ENCODE measurements at regions not wholly inside any gene's neighbourhood (a gene's known extent, or its start where the extent isn't known, plus 50 kb on each side); places are given as distances from the start of the nearest gene placed in this dataset.

DNA sequence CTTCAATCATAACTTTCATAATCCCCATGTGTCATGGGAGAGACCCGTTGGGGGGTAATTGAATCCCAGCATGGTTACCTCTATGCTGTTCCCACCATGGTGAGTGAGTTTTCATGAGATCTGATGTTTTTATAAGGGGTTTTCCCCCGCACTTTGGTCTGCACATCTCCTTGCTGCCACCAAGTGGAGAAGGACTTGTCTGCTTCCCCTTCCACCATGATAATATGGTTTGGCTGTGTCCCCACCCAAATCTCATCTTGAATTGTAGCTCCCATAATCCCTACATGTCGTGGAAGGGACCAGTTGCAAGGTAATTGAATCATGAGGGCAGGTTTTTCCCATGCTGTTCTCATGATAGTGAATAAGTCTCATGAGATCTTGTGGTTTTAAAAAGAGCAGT is 524.9 kb downstream of the SLITRK5 start:
- TF ChIP-seq POLR2A (IDR thresholded peaks at IDR 0.05), result no peak
- TF ChIP-seq, protein P1, sequence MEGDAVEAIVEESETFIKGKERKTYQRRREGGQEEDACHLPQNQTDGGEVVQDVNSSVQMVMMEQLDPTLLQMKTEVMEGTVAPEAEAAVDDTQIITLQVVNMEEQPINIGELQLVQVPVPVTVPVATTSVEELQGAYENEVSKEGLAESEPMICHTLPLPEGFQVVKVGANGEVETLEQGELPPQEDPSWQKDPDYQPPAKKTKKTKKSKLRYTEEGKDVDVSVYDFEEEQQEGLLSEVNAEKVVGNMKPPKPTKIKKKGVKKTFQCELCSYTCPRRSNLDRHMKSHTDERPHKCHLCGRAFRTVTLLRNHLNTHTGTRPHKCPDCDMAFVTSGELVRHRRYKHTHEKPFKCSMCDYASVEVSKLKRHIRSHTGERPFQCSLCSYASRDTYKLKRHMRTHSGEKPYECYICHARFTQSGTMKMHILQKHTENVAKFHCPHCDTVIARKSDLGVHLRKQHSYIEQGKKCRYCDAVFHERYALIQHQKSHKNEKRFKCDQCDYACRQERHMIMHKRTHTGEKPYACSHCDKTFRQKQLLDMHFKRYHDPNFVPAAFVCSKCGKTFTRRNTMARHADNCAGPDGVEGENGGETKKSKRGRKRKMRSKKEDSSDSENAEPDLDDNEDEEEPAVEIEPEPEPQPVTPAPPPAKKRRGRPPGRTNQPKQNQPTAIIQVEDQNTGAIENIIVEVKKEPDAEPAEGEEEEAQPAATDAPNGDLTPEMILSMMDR (IDR thresholded peaks at IDR 0.05), result no peak
